ENCODE measurements at regions not wholly inside any gene's neighbourhood (a gene's known extent, or its start where the extent isn't known, plus 50 kb on each side); places are given as distances from the start of the nearest gene placed in this dataset.

DNA sequence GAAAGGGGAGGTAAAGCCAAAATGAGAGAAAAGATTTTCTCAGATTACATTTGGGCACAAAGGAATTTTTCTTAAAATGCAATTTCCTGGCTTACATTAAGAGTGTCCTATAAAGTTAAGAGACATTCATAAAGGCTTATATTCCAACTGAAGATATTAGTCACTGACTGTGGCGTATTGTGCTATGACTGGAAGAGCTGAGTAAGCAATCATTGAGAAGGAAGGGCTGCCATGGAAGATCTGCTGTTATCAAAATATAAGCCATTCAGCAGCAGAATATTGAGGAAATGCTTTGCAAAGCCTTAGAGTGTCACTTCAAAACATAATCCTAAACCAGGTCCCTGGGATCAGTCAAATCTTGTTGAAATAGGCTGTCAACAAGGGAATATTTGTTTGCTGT lies 593.9 kb downstream of the TUSC7 start:
- peak; percentile 2 for DNase-seq (ENCODE audit: low read depth, low spot score)

- DNase-seq (ENCODE audit: low read depth, low spot score): no peak
These were observed 595.1 kb downstream of the TUSC7 start for GRCh38 chr3:117304681-117305080.

GRCh38 chr3:117305681-117306080 lies 596.1 kb downstream of the TUSC7 start:
- no peak for DNase-seq (ENCODE audit: low read depth, low spot score)

DNA sequence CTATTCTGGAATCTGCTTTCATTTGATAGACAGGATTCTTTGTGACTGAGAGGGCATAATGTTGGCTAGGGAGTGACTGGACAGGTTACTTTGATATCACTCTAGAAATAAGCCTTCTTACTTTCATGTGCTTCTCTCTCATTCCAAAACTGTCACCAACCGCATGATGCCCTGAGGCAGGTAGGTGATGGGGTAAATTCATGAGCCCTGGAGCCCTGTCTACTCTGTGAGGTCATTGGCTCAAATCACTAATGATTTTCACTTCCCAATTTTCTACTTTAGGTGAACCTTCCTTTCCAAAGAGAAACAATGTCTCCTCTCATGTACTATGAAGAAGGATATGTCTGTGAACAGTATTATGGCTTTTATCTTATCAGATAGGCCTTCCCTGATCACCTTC lies 596.7 kb downstream of the TUSC7 start:
- no peak for DNase-seq (ENCODE audit: low read depth, low spot score)

DNA sequence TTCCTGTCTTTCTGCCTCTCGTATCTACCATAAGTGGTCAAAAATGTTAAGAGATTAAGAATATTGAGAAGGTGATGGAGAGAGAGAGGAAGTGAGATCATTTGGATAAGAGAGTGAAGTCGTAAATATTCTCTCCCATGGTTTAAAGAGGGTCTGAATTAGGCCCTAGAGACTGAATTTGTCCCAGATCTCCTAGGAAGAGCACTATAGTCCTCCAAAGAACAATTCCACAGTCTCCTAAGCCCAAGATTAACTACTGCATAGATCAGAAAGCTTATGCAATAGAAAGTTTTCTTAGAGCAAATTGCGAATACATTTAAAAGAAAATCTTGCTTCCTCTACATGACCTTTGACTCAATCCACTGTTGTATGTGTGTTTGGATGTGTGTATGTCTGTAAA lies 598.8 kb downstream of the TUSC7 start:
- no peak for DNase-seq (ENCODE audit: low read depth, low spot score)

GRCh38 chr3:117308756-117309155 lies 599.2 kb downstream of the TUSC7 start:
- no peak for DNase-seq (ENCODE audit: low read depth, low spot score)

DNA sequence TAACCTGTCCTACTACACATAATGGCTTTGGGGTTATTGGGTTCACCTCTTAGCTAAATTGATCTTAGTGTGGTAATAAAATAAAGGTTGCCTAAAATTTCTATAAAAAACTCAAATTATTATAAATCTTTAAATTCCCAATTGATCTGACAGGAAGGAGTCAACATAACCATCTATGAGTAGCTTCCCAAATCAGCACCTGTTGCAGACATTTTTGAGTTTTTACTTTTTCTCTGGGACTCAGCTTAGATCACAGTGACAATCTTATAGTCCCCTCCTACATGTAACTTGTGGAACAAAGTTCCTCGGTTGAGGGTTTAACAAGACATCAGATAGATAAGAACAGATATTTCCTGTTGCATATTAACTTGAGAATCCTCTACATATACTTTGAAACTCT lies 601.0 kb downstream of the TUSC7 start:
- no peak for DNase-seq (ENCODE audit: low read depth, low spot score)

- no peak for DNase-seq (ENCODE audit: low read depth, low spot score)
These were observed 605.0 kb downstream of the TUSC7 start for GRCh38 chr3:117314441-117315150.

GRCh38 chr3:117322866-117323265 lies 613.3 kb downstream of the TUSC7 start:
- peak; percentile 48 for DNase-seq (ENCODE audit: low read depth, low spot score)

GRCh38 chr3:117346901-117347300 lies 637.3 kb downstream of the TUSC7 start:
- no peak for DNase-seq (ENCODE audit: low read depth, low spot score)

DNA sequence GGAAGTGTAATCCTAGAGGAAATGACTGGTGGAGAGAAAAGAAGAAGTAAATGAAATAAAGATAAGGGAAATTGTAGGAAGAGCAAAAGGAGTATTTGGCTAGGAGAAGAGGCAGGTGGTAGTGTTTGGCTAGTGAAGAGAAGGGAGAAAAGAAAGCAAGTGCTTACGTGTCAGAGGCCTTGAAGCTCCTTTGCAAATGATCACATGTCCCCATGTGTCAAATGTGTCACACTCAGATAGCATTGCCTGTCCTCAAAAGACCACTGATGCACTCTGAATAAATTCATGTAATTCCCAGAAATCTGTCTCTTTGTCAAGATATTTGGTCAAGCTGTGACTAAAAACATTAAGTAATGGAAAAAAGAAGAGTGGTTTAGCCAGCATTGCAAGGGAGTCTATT lies 639.3 kb downstream of the TUSC7 start:
- DNase-seq (ENCODE audit: low read depth, low spot score): no peak

- DNase-seq (ENCODE audit: low read depth, low spot score): no peak
These were observed 640.0 kb downstream of the TUSC7 start for GRCh38 chr3:117349566-117349965.

GRCh38 chr3:117350371-117350770 lies 640.8 kb downstream of the TUSC7 start:
- DNase-seq (ENCODE audit: low read depth, low spot score): peak; percentile 45

GRCh38 chr3:117355566-117355965 lies 646.0 kb downstream of the TUSC7 start:
- DNase-seq (ENCODE audit: low read depth, low spot score): peak; percentile 42

- no peak for DNase-seq (ENCODE audit: low read depth, low spot score)
These were observed 646.6 kb downstream of the TUSC7 start for GRCh38 chr3:117356091-117356705.

GRCh38 chr3:117358717-117359314 lies 649.2 kb downstream of the TUSC7 start:
- no peak for DNase-seq (ENCODE audit: low read depth, low spot score)

DNA sequence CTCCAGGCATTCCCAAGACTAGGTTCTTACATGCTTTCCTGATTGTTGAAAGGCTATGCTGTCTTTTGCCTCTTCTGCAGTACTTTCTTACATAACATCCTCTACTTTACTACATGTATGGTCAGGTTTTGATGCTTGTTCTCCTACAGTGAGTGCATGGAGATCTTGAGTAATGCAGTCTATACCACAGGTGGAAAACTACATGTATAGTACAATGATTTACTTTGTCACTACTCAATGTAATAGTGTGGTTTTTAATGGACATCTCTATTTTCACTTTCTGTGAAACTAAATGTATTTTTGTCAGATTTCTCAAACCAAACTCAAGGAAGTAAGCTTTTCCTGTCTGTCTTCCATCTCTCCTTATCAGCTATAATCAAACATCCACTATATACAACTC lies 657.0 kb downstream of the TUSC7 start:
- DNase-seq (ENCODE audit: low read depth, low spot score): no peak

DNA sequence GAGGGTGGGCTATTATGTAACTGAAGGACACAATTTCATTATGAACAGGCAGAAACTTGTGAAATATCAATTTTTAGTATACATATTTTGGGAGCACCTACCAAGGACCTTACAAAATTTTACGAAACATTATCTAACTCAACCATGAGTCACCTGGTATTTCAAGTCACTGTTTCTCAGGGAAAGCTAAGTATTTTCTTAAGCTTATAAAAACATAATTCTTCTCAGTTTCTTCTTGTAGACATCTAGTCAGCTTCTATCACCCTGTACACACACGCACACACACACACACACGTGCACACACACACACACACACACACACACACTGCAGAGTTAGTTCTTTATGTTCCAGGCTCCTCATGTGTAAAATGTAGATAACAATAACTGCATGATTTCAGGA lies 658.3 kb downstream of the TUSC7 start:
- no peak for DNase-seq (ENCODE audit: low read depth, low spot score)

GRCh38 chr3:117380631-117381030 lies 671.1 kb downstream of the TUSC7 start:
- no peak for DNase-seq (ENCODE audit: low read depth, low spot score)

GRCh38 chr3:117393119-117393518 lies 683.5 kb downstream of the TUSC7 start:
- no peak for DNase-seq (ENCODE audit: low read depth, low spot score)

DNA sequence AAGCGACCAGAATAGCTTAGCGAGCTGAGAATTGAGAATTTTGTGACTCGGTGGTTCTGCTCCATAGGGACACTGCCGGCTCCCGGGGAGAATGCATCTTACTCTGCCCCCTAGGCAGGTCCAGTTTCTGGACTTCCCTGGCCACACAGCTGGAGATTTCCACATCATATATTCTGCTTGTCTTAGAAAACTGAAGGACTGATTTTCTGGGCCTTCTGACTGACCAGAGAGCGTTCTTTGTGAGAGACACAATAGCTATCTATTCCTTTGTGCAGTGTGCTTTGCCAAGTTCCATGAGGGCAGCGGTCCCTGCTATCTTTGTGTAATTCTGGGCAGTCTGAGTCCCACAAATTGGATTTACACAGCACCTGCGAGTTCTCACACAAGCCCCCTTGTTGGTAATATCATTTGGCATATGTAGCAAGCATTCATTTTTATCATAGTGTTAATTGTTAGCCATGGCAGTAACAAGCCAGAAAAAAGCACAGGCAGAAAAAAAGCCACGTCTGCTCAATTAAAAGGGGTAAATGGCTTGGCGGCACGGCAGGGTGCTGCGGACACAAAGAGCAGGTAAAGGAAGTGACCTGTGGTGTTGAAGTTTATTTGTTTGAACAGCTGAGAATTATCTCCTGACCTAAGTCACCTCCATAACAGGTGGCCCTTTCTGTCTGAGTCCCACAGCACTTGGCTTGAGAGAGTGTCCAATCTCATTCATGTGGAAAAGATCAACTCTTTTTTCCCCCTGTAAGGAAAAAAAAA lies 688.7 kb downstream of the TUSC7 start:
- peak; percentile 8 for DNase-seq (ENCODE audit: low read depth, low spot score)

- DNase-seq (ENCODE audit: low read depth, low spot score): peak; percentile 74
These were observed 689.9 kb downstream of the TUSC7 start for GRCh38 chr3:117399311-117400078.
